ENCODE measurements at regions not wholly inside any gene's neighbourhood (a gene's known extent, or its start where the extent isn't known, plus 50 kb on each side); places are given as distances from the start of the nearest gene placed in this dataset.

- no peaks in the 10 kb centered on the region for H3K79me2 ChIP-seq (ENCODE audit: low read depth)
- Mint-ChIP-seq H3K9me3 (peaks cover 8% of the 10 kb centered on the region), H3K27me3 (ENCODE audit: insufficient read depth, low read depth) (peaks cover 3% of the 10 kb centered on the region), H3K27ac (no peak overlapping the region), H3K4me1 (peaks cover 16% of the 10 kb centered on the region), H3K4me3 (no peak overlapping the region), H3K36me3 (peaks cover 3% of the 10 kb centered on the region)
- H4K20me1 ChIP-seq (ENCODE audit: low read depth) = no peaks in the 10 kb centered on the region
- no peak overlapping the region for H2AFZ ChIP-seq (replicated peaks)
- H3K36me3 ChIP-seq = no peaks in the 10 kb centered on the region
- H3K27me3 ChIP-seq = no peaks in the 10 kb centered on the region
- no peak for DNase-seq (ENCODE audit: low spot score)
- no peak overlapping the region for H3K4me3 ChIP-seq
- TF ChIP-seq CTCF (IDR thresholded peaks at IDR 0.05) (no peak), EZH2 (IDR thresholded peaks at IDR 0.05) (no peak), EZH2phosphoT487 (IDR thresholded peaks at IDR 0.05) (no peak)
- no peak overlapping the region for H3K9ac ChIP-seq
- no peaks in the 10 kb centered on the region for H3K9me3 ChIP-seq (ENCODE audit: low read depth)
- H3K4me1 ChIP-seq = no peaks in the 10 kb centered on the region
- H3K4me2 ChIP-seq = no peak overlapping the region
- no peaks in the 10 kb centered on the region for H3F3A ChIP-seq (ENCODE audit: low read depth)
- no peak overlapping the region for H3K27ac ChIP-seq
These were observed 302.8 kb downstream of the FOXO1 start for GRCh38 chr13:40363653-40364052.

GRCh38 chr13:40366119-40366518, 300.3 kb downstream of the FOXO1 start:
- H2AFZ ChIP-seq (replicated peaks) = no peak overlapping the region
- H3K9me3 Mint-ChIP-seq = peaks cover 8% of the 10 kb centered on the region

DNA sequence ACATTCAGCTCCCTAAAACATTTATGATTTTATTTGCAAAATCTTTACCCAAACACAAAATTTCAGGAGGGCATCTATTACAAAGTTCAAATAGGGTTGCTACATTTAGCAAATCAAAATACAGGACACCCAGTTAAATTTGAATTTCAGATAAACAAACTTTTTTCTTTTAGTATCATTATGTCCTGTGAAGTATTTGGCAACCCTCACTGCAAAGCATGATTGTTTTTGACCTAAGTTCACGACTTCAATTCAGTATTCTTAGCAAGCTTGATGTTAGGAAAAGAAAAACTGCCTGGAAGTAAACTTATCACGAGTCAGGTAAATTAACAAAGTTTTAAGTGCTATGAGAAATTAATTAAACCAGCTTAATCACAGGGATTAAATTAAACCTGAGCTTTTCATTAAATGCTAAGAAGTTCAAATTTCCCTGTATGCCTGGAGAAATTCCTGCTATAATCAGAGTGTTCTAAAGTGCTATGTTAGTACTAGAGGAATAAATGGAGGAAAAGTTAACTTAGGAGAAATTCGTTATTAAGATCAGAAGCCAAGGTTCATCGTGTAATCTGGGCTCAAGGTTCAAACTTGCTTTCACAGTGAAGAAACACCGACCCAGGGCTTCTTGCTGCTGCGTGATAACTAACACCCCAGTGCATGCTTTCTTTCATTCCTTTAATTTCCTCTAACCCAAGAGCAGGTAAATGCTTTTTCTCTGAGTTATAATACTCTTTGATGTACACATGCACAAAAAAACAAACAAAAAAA, 298.1 kb downstream of the FOXO1 start:
- no peaks in the 10 kb centered on the region for H3K36me3 ChIP-seq
- no peaks in the 10 kb centered on the region for H3K9me3 ChIP-seq (ENCODE audit: low read depth)
- H3K27me3 Mint-ChIP-seq (ENCODE audit: insufficient read depth, low read depth) = no peaks in the 10 kb centered on the region

More at GRCh38 chr13:40366119-40366518, 300.3 kb downstream of the FOXO1 start:
- peaks cover 28% of the 10 kb centered on the region for H3K4me1 Mint-ChIP-seq
- peaks cover 3% of the 10 kb centered on the region for H3K27me3 Mint-ChIP-seq (ENCODE audit: insufficient read depth, low read depth)
- peaks cover 3% of the 10 kb centered on the region for H3K36me3 Mint-ChIP-seq
- Histone ChIP-seq H3K4me2 (no peak overlapping the region), H3K9me3 (ENCODE audit: low read depth) (no peaks in the 10 kb centered on the region), H3K9ac (no peak overlapping the region), H3K27ac (no peak overlapping the region), H3K4me1 (no peaks in the 10 kb centered on the region), H3K36me3 (no peaks in the 10 kb centered on the region), H3K79me2 (ENCODE audit: low read depth) (no peaks in the 10 kb centered on the region), H3F3A (ENCODE audit: low read depth) (no peaks in the 10 kb centered on the region), H3K27me3 (no peaks in the 10 kb centered on the region), H4K20me1 (ENCODE audit: low read depth) (no peaks in the 10 kb centered on the region), H3K4me3 (no peak overlapping the region)
- no peak for DNase-seq (ENCODE audit: low spot score)
- H3K27ac Mint-ChIP-seq = no peak overlapping the region
- TF ChIP-seq EZH2 (IDR thresholded peaks at IDR 0.05) (no peak), CTCF (IDR thresholded peaks at IDR 0.05) (no peak), EZH2phosphoT487 (IDR thresholded peaks at IDR 0.05) (no peak)
- no peak overlapping the region for H3K4me3 Mint-ChIP-seq

More for the DNA sequence above, 298.1 kb downstream of the FOXO1 start:
- H3K4me3 ChIP-seq = no peak overlapping the region
- H3K4me1 Mint-ChIP-seq = peaks cover 31% of the 10 kb centered on the region
- no peaks in the 10 kb centered on the region for H4K20me1 ChIP-seq (ENCODE audit: low read depth)
- H3K9ac ChIP-seq = no peak overlapping the region
- no peaks in the 10 kb centered on the region for H3K27me3 ChIP-seq
- no peak overlapping the region for H3K27ac ChIP-seq
- no peaks in the 10 kb centered on the region for H3K36me3 Mint-ChIP-seq
- no peak overlapping the region for H3K4me3 Mint-ChIP-seq
- no peaks in the 10 kb centered on the region for H3K79me2 ChIP-seq (ENCODE audit: low read depth)
- no peaks in the 10 kb centered on the region for H3K4me1 ChIP-seq
- H3K27ac Mint-ChIP-seq = no peak overlapping the region
- H3K9me3 Mint-ChIP-seq = peaks cover 1% of the 10 kb centered on the region
- H3F3A ChIP-seq (ENCODE audit: low read depth) = no peaks in the 10 kb centered on the region
- DNase-seq (ENCODE audit: low spot score) = no peak
- TF ChIP-seq EZH2phosphoT487 (IDR thresholded peaks at IDR 0.05) (no peak), EZH2 (IDR thresholded peaks at IDR 0.05) (no peak), CTCF (IDR thresholded peaks at IDR 0.05) (no peak)
- H3K4me2 ChIP-seq = no peak overlapping the region
- H2AFZ ChIP-seq (replicated peaks) = no peak overlapping the region
